OCI-LY3 (cell line): ENCODE measurements at regions not wholly inside any gene's neighbourhood (a gene's known extent, or its start where the extent isn't known, plus 50 kb on each side); places are given as distances from the start of the nearest gene placed in this dataset.

ENCODE experiments used
- EZH2phosphoT487 ChIP-seq: fragments of 200-600 bp; shearing (Covaris generic); IDR thresholded peaks from 2 replicates; pipeline ENCODE4 v1.6.1; 2018; ENCODE audit warnings: antibody characterized with exemption, mixed run types, low read depth
- TF ChIP-seq, protein P1 (sequence below): fragments of 200-600, 300-600 bp; sonication (generic); IDR thresholded peaks from 2 replicates; pipeline ENCODE4 v1.5.1; 2014; ENCODE audit warnings: antibody characterized with exemption, low read length, low read depth

DNA sequence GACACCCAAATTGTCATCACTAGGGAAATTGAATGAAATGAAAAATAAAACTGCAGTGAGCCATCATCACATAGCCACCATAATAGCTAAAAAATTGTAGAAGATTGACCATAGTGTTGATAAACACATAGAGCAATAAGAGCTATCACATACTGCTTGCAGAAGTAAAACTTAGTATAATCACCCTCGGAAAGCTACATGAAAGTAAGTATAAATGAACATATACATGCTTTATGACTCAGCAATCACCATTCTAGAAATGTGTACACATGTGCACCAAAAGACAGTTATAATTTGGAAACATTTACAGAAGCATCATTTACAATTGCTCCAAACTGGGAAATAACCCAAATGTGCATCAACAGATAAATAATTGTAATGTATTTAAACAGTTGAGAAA is 153.1 kb upstream of the LRRC7 start:
- no peak for TF ChIP-seq EZH2phosphoT487
- TF ChIP-seq, protein P1, sequence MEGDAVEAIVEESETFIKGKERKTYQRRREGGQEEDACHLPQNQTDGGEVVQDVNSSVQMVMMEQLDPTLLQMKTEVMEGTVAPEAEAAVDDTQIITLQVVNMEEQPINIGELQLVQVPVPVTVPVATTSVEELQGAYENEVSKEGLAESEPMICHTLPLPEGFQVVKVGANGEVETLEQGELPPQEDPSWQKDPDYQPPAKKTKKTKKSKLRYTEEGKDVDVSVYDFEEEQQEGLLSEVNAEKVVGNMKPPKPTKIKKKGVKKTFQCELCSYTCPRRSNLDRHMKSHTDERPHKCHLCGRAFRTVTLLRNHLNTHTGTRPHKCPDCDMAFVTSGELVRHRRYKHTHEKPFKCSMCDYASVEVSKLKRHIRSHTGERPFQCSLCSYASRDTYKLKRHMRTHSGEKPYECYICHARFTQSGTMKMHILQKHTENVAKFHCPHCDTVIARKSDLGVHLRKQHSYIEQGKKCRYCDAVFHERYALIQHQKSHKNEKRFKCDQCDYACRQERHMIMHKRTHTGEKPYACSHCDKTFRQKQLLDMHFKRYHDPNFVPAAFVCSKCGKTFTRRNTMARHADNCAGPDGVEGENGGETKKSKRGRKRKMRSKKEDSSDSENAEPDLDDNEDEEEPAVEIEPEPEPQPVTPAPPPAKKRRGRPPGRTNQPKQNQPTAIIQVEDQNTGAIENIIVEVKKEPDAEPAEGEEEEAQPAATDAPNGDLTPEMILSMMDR, result no peak
